NCI-H1694 (cell line): ENCODE measurements at regions not wholly inside any gene's neighbourhood (a gene's known extent, or its start where the extent isn't known, plus 50 kb on each side); places are given as distances from the start of the nearest gene placed in this dataset.

Source experiments
- DNase-seq: peaks from one replicate; lab custom pipeline; 2025; lab: John Stamatoyannopoulos, UW

DNA sequence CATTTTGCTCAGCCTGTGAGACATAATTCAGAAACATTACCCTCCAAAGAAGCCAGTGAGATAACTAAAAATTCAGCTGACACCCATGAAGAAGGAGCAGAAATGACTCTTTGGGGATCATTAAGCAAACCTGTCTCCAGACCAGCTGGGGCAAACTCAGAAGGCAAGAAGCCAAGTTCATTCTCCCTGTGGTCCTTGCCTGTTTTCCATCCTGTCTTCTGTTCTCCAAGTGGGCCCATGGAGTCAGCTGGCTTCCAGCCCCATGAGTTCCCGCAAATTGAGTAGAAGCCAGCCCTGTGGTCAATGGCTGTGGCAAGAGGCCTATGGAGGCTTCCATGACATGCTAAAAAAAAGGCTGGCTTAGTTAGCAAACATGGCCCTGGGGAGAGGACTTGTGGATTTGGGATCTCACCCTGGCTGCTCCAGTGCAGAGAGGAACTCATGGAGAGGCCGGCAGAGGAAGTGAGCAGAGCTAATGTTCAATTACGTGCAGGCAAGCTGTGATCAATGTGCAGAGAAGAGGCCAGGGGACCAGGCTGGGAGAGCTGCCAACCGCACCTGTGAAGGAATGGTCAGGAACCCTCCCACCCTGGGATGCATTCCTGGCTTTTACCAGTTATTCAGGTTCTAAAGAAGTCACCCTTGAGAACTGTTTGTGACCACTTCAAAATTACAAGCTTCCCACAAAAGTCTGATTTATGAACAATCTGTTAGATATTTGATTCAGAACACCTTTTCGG is 229.1 kb downstream of the TSHZ3 start:
- no peak for DNase-seq

DNA sequence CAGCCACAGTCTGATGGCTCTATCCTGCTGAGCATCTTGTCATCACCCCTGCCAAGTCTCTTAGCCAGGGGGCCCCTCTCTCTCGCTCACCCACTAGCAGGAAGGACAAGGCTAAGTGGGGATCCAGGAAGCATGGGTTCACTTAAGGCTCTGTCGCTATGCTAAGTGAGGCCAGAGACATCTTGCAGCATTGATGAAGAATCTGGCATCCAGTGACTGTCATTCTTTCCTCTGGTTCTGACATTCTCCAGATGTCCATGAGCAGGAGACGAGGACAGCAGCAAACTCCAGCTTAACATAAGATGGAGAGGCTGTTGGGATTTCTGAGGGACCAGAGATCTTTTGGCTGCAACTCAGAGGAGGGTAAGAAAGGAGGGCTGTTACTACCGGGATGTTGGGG is 230.2 kb downstream of the TSHZ3 start:
- no peak for DNase-seq

DNA sequence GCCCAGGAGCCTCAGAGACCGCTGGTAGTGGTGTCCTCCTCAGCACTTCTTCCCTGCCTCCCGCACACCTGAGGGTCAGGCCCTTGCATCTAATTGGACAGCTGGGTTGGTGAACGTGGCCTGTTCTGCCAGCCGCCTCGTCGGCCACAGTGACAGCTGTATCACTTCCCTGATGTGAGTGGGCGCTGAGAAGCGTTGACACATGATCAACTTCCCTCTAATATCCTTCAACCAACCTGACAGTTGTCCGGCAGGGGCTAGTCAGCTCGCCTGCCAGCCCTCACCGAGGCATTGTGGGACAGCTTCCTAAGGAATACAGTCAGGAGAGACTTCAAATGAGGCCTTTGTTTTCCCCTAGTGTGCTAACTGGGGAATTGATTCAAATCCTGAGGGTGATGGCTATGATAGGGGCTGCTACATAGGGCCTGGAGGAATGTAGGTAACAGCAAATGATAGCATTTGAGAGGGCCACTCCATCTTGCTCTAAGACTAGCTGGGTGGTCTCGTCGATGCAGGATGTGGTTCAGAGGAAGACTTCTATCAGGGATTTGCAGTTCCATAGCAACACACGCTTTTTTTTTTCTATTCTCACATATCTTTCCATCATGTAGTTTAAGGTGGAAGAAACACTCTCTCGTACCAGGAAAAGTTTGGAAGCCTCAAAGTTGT is 230.8 kb downstream of the TSHZ3 start:
- no peak for DNase-seq

DNA sequence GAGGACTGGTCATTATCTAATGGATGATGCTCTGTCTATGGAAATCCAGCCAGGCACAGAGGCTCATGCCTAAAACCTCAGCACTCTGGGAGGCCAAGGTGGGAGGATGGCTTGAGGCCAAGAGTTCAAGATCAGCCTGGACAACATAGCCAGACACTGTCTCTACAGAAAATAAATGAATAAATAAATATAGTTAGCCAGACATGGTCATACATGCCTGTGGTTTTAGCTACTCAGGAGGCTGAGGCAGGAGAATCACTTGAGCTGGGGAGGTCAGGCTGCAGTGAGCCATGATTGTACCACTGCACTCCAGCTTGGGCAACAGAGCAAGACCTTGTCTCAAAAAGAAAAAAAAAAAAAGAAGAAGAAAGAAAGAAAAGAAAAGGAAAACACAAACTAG is 234.7 kb downstream of the TSHZ3 start:
- DNase-seq, result no peak

DNA sequence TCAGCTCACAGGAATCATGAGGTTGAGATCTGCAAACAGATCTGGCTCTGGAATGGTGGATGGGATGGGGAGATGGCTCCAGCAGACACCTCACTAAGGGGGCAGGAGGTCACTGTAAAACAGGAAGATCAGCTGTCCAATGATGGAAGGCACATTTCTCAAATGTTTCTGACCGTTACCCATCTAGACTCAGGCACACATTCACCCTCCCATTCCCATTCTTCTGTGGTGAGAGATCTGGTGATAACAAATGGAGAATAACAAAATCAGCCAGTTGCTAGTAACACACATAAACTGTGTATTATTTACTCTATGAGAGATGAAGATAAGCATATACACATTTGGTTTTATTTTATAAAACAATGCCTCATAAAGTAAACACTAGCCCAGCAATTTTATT is 235.9 kb downstream of the TSHZ3 start:
- DNase-seq, result no peak

DNA sequence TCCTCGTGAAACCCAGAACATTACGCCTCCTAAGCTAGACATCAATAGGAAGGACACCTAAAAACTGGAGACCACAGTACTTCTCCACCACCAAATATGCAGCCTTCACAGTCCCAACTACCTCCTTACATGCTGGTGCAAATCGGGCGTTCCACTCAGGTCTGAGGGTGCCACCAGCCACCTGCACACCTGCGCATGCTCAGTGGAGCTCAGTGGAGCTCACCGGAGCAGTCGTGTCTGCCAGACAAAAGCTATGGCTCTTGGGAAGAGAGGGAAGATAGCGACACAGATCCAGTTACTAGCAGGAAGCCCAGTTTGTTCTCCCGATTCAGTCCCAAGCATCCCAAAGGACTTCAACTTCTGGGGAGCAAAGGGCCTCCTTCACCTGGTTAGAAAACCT is 237.1 kb downstream of the TSHZ3 start:
- DNase-seq, result no peak

DNA sequence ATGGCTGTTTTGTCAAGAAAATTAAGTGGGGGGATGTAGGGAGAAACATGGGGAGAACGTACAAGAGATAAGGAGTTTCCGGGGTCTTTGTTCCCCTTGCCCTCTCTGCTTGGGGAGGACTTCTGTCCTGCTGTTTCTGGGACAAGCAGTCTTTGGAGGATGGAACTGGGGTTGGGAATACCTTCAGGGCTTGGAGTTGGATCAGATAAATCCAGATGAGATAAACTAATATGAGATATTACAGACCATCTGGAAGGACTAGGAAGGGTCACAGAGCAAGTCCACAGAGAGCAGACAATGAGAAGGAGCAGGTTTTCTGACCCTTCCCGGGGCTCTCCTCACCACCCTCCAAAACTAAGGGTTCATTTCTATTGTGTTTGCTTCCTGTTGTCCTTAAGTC is 237.5 kb downstream of the TSHZ3 start:
- DNase-seq, result no peak

DNA sequence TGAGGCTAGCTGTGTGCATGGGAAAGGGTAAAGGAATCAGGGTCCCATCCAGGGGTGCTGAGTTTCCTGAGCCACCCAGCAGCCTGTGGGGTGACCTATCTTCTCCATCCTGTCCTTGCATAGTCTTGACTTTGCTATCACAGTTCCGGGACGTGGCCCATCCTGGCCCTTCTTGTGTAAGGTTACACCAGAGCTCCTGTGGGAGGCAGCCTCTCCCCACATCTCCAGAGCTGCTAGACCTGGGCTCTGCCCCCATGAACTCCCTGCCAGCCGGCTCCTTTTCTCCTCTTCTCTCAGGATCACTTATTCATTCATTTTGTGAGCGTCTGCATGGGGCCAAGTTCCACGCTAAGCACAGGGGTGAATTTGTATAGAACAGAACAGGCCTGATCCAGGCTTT is 238.9 kb downstream of the TSHZ3 start:
- no peak for DNase-seq

DNA sequence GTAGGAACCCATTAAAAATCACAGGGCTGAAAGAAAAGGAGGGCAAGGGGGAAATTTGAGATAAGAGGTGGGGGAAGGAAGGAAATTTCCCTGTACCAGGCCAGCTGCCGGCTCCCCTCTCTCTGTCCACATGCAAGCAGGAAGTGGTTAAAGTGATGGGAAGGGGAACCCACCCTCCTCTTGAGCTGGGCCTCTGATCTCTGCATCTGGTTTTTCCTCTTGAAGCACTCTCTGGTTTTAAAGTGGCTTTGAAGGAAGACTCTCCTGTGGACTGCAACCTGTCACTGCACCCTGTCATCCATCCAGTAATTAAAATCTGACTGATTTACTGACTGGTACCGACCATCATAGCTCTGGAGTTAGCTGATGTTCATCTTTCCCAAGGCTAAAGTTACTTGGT is 239.6 kb downstream of the TSHZ3 start:
- no peak for DNase-seq

DNA sequence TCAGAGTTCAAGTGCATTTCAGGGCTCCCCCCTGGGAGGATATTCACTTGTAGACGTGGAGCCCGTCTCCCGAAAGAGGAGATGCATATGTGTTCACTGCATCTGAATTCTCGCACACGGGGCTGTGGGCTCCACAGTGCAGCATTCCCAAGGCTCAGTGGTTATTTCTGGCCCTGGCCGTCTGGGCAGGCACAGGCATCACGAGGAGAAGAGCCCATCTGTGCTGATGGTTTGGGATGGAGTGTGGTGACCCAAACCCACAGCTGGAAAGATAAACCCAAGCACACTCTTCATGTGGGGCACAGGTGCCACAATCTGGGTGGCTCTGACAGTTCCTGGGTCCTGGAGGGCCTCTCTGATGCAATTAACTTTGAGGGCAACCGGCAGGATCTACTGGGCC is 242.1 kb downstream of the TSHZ3 start:
- no peak for DNase-seq

DNA sequence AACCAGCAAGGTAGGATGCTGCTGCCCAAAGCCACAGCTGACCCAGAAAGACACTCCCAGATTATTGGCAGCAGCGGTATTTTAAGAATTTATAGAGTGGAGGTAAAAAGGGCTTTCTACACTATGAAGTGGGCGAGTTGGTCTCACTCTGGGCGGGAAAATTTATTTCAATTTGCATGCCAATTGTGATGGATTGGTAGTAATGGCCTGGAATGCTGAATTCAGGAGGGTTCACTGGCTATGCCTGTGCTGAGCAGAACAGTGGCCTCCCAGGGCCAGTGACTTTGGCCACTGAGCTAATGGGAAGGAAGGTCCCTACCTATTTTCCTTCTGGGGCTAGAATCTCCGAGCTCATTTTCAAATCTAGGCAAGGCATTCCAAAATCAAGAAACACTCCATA is 243.5 kb downstream of the TSHZ3 start:
- DNase-seq, result no peak

DNA sequence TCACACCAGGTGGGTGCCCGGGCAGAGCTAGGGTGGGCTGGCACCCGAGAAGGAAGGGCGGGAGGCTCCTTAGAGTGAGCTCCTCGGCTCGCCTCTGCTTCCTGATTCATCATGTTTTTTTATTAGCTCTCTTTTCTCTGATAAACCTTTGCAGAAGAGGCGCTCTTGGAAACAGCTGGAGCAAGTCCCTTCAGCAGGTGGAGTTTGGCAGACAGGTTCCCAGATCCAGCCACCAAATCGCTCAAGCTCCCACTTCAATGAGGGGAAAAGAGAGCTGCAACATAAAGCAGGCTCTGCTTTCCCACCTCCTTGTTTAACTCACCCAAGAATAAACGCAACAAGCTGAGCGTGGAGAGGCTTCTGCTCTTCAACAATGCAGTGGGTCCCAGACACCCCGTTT is 244.8 kb downstream of the TSHZ3 start:
- no peak for DNase-seq

DNA sequence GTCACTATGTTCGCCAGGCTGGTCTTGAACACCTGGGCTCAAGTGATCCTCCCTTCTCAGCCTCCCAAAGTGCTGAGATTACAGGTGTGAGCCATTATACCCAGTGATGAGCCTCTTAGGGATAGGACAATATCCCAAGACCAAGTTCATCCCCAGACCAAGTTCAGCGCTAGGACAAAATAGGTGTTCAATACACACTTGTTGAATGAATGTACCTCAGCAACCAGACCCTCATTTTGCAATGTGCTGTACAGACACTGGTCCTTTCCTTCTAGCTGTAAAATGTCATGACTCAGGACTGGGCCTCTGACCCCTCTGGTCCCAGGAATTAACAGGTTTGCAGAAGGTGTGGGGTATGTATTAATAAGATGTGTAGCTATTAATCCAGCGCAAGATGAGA is 246.0 kb downstream of the TSHZ3 start:
- DNase-seq, result no peak

DNA sequence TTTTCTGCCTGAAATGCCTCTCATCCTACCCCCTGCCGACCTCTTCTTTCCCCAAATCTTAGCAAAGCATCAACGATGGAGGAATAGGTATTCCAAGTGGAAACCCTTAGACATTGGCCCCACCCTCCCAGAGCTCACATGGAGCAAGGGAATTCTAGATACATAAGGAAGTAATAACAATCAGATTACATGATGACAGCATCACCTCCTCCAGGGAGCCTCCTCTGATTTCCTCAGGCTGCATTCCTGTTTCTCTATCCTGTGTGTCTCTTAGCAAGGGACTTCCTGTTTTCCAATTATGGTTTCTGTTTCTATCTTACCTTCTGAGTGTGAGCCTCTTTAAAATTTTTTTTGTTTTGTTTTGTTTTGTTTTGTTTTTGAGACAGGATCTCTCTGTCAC is 246.6 kb downstream of the TSHZ3 start:
- DNase-seq, result no peak

DNA sequence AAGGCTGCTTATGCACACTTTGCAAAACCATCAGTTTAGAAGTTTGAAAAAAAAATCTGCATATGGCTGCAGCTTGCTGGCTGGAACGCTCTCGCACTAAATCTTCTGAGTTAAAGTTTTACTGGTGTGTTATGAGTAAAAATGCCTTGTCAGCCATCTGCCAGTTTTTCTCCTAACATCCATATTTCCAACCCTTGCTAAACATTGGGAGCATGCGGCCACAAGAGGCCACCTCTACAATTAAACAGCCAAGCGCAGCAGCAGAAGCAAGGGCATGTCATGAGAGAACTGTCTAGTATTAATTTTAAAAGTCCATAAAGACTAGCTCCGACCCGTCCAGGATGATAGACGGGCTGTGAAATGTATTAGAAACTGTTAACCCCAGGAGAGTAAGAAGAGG is 248.3 kb downstream of the TSHZ3 start:
- DNase-seq, result no peak

DNA sequence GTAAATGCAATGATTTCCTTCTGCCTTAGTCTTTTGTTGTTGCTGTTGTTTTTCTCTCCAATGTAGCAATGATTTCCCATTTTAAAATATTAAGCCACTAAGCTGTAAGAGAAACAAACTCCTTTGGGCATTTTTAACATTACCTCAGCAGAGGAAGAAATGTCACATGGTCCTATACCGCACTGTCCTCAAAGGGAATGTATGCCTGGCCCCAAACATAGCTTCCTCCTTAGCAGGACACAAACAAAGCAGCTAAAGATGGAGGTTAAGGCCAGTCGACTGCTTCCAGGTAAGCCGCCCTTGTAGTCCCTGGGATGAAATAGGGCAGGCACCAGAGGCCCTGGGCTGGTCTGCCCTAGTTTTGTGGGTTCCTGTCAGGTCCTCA is 249.0 kb downstream of the TSHZ3 start:
- DNase-seq, result no peak

DNA sequence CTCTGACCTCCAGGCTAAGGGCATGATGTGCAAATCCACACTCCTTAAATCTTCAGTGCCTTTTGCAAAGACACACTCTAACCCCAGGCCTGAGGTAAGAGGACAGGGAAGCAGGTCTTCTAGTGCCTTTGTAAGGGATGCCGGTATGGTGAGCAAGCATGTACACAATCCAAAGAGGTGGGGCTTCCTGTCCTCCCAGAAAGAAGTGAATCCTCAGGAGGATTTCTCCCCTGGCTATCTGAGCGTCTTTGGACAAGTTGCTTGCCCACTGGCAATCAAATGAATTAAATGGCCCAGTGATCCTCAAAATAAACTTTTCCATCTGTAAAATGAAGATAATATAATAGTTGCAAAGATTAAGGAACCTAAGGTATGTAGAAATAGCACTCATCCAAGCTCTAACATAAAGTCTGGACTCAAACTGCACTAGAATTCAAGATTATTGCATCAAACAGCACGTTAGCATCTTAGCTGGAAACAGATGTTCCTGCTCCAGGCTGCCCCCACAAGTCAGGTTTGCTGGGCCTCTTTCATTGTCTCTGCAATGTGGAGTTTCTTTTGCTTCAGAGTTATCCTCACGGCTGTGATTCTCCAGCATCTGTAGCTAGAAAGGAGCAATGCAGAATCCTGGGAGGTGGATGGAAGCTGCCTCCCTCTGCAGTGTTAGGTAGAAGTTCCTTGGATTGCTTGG is 249.6 kb downstream of the TSHZ3 start:
- no peak for DNase-seq

DNA sequence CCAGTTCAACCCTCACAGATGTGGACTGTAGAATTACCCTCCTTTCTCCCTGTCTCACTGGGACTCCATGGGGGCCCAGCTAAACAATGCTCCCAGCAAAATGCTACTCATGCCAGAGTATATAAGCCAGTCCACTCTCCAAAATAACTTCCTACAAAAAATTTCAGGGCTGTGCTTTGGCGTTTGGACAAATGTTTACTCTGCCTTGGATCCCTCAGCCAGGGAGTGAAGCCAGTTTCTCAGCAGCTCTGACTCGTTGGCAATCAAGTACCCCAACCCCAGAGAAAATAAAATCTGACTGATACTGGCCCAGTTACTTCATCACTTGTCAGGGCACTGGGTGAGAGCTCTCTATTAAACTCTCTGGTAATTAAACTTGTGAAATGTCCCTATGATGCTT is 250.4 kb downstream of the TSHZ3 start:
- no peak for DNase-seq

DNA sequence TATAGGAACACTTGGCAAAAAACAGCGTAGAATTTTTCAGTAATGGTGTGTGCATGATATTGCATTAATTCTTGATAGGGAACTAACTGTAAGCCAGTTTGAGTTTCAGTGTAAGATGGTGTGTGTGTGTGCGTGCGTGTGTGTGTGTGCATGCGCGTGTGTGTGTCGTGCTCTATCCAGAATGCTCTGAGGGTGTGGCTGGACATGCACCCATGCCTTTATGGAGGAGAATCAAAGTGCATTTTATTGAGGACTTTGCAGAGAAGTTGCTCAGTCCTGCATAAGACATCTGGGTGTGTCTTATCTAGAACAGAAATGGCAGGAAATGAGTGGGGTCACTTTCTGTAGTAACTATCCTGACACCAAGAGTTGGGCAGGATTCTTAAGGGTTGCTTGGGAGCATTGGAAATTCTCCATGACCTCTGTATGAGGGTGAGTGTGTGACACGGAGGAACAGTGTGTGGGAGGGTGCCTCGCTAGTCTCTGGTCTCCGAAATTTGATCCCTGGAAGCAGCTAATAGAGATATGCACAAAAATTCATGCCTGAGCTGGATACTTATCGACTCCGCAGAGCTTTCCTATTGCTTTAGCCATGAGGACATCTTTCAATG is 252.2 kb downstream of the TSHZ3 start:
- no peak for DNase-seq

DNA sequence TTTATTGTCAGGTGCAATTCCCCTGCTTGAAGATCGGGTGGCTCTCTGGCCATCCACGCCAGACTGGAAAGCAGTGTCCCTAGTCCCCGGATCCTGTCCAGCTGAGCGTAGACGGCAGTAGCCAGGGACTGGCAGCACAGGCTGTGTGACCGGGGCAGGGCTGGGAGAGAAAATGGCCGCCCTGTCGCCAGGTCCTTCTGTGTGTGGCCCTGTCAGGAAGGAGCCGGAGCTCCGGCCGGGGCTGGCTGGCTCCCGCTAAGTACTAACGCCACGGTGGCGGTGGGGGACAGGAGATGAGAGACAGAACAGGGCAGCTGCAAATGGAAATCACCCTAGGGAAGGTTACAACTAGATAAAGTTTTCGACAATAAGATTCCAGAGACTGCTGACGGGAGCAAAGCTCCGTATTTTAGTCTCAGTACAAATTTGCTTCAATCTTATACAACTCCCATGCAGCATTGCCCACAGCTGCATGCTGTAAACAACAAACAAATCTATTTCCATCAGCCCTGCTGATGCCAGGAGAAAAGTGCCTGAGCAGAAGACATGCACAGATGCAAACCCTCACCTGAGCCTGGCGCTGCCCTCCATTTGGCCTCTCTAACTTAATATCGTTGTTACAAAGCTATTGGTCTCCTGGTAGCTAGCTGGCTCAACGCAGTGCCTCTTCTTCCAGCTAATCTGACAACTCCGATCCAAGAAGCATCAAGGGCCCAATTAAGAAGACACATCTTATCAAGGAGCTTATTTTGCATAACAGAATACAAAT is 253.0 kb downstream of the TSHZ3 start:
- DNase-seq, result no peak

DNA sequence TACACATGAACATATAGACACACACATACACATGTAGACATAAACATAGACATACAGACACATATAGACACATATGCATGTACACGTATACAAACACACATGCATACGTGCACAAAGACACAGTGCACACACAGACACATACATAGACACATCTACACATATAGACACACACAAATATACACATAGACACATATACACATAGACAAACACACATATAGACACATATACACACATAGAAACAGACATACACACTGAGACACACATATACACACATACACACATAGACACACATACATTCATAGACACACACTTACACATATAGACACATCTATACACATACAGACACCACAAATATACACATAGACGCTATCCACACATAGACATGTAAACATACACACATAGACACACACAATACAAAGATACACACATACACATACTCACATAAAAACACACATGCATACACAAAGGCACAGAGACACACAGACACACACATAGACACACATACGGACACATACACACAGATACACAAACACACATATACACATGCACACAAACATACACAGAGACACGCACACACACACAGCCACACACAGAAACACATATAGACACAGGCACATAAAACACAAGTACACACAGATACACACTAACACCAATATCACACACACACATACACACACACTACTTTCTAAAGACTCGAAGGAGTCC is 254.0 kb downstream of the TSHZ3 start:
- no peak for DNase-seq

DNA sequence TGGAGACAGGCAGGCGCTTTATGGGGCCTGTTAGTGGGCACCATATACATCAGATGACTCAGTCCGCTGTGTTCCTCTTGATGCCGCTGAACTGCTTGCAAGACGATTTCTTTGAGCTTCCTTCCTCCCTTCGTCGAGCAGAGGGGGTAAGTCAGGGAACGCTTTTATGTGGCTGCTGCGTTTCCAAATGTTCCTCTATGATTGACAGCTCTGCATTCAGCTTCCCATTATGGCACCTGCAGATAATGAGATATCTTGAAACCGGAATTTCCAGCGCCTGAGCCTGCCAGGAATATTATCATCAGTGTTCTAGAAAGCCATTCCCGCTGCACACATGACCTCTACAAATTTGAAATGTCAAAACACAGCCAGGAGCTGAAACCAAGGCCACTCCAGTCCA is 257.0 kb downstream of the TSHZ3 start:
- DNase-seq, result no peak
